Endothelial cell of umbilical vein (primary cell): ENCODE measurements at regions not wholly inside any gene's neighbourhood (a gene's known extent, or its start where the extent isn't known, plus 50 kb on each side); places are given as distances from the start of the nearest gene placed in this dataset.

Source experiments
- BruUV-seq: library from RNA; stranded (reverse); fragments of 400-500 nt; replicated peaks from 2 replicates; lab custom pipeline; 2021; lab: Mats Ljungman, UMichigan
- CTCF ChIA-PET: fragments of 300-600, 350-600 bp; sonication (Branson Sonifier 250); formaldehyde crosslinking; loops from one replicate; lab custom pipeline; 2021; ENCODE audit warnings: antibody characterized with exemption, inconsistent platforms; lab: Charles Lee
- POLR2A ChIA-PET: fragments of 300-600, 350-600 bp; sonication (Branson Sonifier 250); formaldehyde crosslinking; loops from one replicate; lab custom pipeline; 2021; ENCODE audit warnings: antibody characterized with exemption, inconsistent platforms; lab: Charles Lee
- DNase-seq: peaks from one replicate; pipeline ENCODE4 v3.0.0-alpha.2; 2011; ENCODE audit warnings: low read depth, low spot score
- FAIRE-seq: peaks from 2 replicates; lab custom pipeline; 2011; peaks lifted over from hg19 to GRCh38; lab: Jason Lieb, UNC
- H2AFZ ChIP-seq: 2 replicates; pipeline ENCODE4 v1.6.0; 2012; ENCODE audit warnings: low read depth, low read length, control low read depth, inconsistent platforms
- H3K27ac ChIP-seq: 2 replicates; pipeline ENCODE4 v1.5.1; 2011; ENCODE audit warnings: low read depth, mild to moderate bottlenecking, control low read depth, low read length, moderate library complexity; ENCODE audit not compliant: insufficient read depth
- H3K27me3 ChIP-seq, 2 experiments: 2 replicates each; pipeline versions ENCODE4 v1.6.0 to v1.6.1; 2011; ENCODE audit warnings: low read length in 2 of 2, mixed read lengths in 1 of 2; ENCODE audit not compliant: control insufficient read depth in 2 of 2, insufficient read depth in 2 of 2
- H3K36me3 ChIP-seq, 2 experiments: 2 replicates in 1 of 2; 3 replicates in 1 of 2; pipeline ENCODE4 v1.5.1; 2011; ENCODE audit warnings: low read length in 2 of 2, mild to moderate bottlenecking in 1 of 2, moderate library complexity in 1 of 2; ENCODE audit not compliant: control insufficient read depth in 2 of 2, insufficient read depth in 2 of 2; ENCODE audit errors: extremely low read depth in 1 of 2
- H3K4me1 ChIP-seq: 3 replicates; pipeline ENCODE4 v1.5.1; 2011; ENCODE audit warnings: mild to moderate bottlenecking, low read length; ENCODE audit not compliant: control insufficient read depth, insufficient read depth; ENCODE audit errors: extremely low read depth
- H3K4me2 ChIP-seq: 2 replicates; pipeline ENCODE4 v1.6.1; 2011; ENCODE audit warnings: low read length, control low read depth, mixed read lengths; ENCODE audit not compliant: insufficient read depth
- H3K4me3 ChIP-seq, 3 experiments: fragments of 200-600 bp in 1 of 3; sonication (generic), shearing (Covaris generic) in 1 of 3; replicated peaks in 1 of 3; 2 replicates each; pipeline ENCODE4 v1.5.1; 2011 to 2016; ENCODE audit warnings: control low read depth in 3 of 3, low read length in 3 of 3, mild to moderate bottlenecking in 2 of 3, inconsistent platforms in 1 of 3, low read depth in 1 of 3, moderate library complexity in 1 of 3; ENCODE audit not compliant: insufficient read depth in 1 of 3
- H3K79me2 ChIP-seq: 2 replicates; pipeline ENCODE4 v1.6.0; 2012; ENCODE audit warnings: low read length, inconsistent platforms; ENCODE audit not compliant: control insufficient read depth, insufficient read depth
- H3K9ac ChIP-seq: replicated peaks from 2 replicates; pipeline ENCODE3; 2011; ENCODE audit warnings: low read length, control low read depth; ENCODE audit not compliant: insufficient read depth; ENCODE audit errors: extremely low read depth
- H3K9me1 ChIP-seq: replicated peaks from 3 replicates; pipeline ENCODE4 v1.6.0; 2011; ENCODE audit warnings: mild to moderate bottlenecking, low read length; ENCODE audit not compliant: control insufficient read depth, insufficient read depth; ENCODE audit errors: extremely low read depth
- H3K9me3 ChIP-seq: replicated peaks from 2 replicates; pipeline ENCODE4 v1.5.1; 2012; ENCODE audit warnings: low read length, inconsistent platforms; ENCODE audit not compliant: control insufficient read depth, insufficient read depth
- H4K20me1 ChIP-seq: replicated peaks from 2 replicates; pipeline ENCODE3; 2011; ENCODE audit warnings: mild to moderate bottlenecking, low read length; ENCODE audit not compliant: control insufficient read depth, insufficient read depth; ENCODE audit errors: extremely low read depth
- EZH2 ChIP-seq: IDR thresholded peaks from 2 replicates; pipeline ENCODE4 v1.6.1; 2012; ENCODE audit warnings: borderline replicate concordance, low read depth, mild to moderate bottlenecking, moderate library complexity, low read length, inconsistent platforms; ENCODE audit not compliant: severe bottlenecking
- GATA2 ChIP-seq: IDR thresholded peaks from 2 replicates; pipeline ENCODE4 v1.7.0; 2011; ENCODE audit warnings: low read depth, mild to moderate bottlenecking, moderate library complexity, mixed read lengths, low read length; ENCODE audit not compliant: insufficient read length, insufficient read depth
- JUN ChIP-seq: IDR thresholded peaks from 2 replicates; pipeline ENCODE4 v1.6.1; 2011; ENCODE audit warnings: borderline replicate concordance, low read depth; ENCODE audit not compliant: insufficient read length, insufficient read depth
- MYC ChIP-seq: IDR thresholded peaks from one replicate; pipeline ENCODE4 v1.6.1; 2011; ENCODE audit warnings: mild to moderate bottlenecking, low read depth, low read length
- POLR2A ChIP-seq: IDR thresholded peaks from 2 replicates; pipeline ENCODE4 v1.6.1; 2012; ENCODE audit warnings: low read depth, mild to moderate bottlenecking, control low read depth, low read length
- POLR2AphosphoS5 ChIP-seq: IDR thresholded peaks from 2 replicates; pipeline ENCODE4 v1.6.1; 2012; ENCODE audit warnings: low read depth, mild to moderate bottlenecking, control low read depth, low read length, moderate library complexity; ENCODE audit not compliant: insufficient read depth
- dilution Hi-C: fragments of 300-500 bp; cut with MboI; formaldehyde crosslinking; loops from one replicate; pipeline ENCODE4 v1.15.0; 2019; ENCODE audit warnings: low sequenced_read_pairs; ENCODE audit not compliant: extremely low pct_ligation_motif_present
- intact Hi-C: fragments of 100-400 bp; cut with micrococcal nuclease; formaldehyde crosslinking; loops from one replicate; pipeline ENCODE4 v1.10.0; 2022
- TF ChIP-seq, protein P1 (sequence below): IDR thresholded peaks from 2 replicates; pipeline ENCODE4 v1.6.1; 2011; ENCODE audit not compliant: insufficient read depth, insufficient read length
- TF ChIP-seq, protein P2 (sequence below), 2 donors: IDR thresholded peaks; 1 replicate in 1 of 2; 2 replicates in 1 of 2; pipeline ENCODE4 v1.5.1; 2011; ENCODE audit warnings: low read length in 2 of 2, mild to moderate bottlenecking in 2 of 2, moderate library complexity in 2 of 2, control low read depth in 1 of 2, inconsistent platforms in 1 of 2, low read depth in 1 of 2; ENCODE audit not compliant: insufficient read depth in 1 of 2; ENCODE audit errors: extremely low read depth in 1 of 2

DNA sequence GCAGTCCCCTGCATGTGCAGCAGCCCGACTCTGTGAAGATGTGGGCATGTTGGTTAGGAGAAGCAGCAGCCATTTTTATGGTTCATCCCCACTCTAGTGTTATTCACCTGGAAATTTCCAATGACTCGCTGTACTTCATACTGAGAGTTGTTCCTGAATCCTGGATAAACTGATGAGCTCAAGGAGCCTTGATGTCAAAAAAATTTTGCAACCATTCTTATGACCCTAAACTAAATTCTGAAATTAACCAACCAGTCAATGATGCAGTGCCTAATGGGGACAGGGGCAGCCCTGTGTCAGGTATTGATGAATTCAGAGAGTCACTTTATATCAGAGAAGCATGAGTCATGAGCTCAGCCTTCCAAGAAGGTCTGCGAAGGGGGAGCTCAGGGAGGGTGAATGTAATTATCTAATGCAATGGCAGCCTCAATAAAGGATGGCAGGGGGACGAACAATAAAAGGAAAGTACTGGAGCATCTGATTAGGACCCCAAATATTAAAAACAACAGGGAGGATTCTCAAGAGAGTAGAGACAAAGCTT, 108.4 kb upstream of the VEPH1 start:
- dilution Hi-C loops, result no loop called here
- DNase-seq (no peak), FAIRE-seq (no peak)
- ChIA-PET CTCF (interaction anchor here (1.0 to 3.2 kb wide), 4 partner anchors 8 to 823 kb away, joined by 3 to 17 read pairs (median 6); no protein-coding TSS in a partner anchor), POLR2A (no interaction called here)
- no peak overlapping the region for H3K27ac ChIP-seq
- no peaks in the 10 kb centered on the region for H3K79me2 ChIP-seq
- H3K9ac ChIP-seq, result no peak overlapping the region
- TF ChIP-seq EZH2, result no peak
- TF ChIP-seq POLR2AphosphoS5, result no peak
- TF ChIP-seq MYC, result no peak
- no peak for TF ChIP-seq POLR2A
- no peak for TF ChIP-seq JUN
- TF ChIP-seq, protein P1, sequence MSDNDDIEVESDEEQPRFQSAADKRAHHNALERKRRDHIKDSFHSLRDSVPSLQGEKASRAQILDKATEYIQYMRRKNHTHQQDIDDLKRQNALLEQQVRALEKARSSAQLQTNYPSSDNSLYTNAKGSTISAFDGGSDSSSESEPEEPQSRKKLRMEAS, result no peak
- no peaks in the 10 kb centered on the region for H3K9me3 ChIP-seq
- no peaks in the 10 kb centered on the region for H3K9me1 ChIP-seq
- H3K4me1 ChIP-seq, result no peaks in the 10 kb centered on the region
- H3K4me2 ChIP-seq, result no peak overlapping the region
- H3K27me3 ChIP-seq, result peaks cover 0 to 6% of the 10 kb centered on the region in 2 experiments
- intact Hi-C loops, result no loop called here
- H3K4me3 ChIP-seq, result no peak overlapping the region
- no peaks in the 10 kb centered on the region for H4K20me1 ChIP-seq
- no TSS peak for BruUV-seq
- no peaks in the 10 kb centered on the region for H3K36me3 ChIP-seq
- no peak overlapping the region for H2AFZ ChIP-seq

DNA sequence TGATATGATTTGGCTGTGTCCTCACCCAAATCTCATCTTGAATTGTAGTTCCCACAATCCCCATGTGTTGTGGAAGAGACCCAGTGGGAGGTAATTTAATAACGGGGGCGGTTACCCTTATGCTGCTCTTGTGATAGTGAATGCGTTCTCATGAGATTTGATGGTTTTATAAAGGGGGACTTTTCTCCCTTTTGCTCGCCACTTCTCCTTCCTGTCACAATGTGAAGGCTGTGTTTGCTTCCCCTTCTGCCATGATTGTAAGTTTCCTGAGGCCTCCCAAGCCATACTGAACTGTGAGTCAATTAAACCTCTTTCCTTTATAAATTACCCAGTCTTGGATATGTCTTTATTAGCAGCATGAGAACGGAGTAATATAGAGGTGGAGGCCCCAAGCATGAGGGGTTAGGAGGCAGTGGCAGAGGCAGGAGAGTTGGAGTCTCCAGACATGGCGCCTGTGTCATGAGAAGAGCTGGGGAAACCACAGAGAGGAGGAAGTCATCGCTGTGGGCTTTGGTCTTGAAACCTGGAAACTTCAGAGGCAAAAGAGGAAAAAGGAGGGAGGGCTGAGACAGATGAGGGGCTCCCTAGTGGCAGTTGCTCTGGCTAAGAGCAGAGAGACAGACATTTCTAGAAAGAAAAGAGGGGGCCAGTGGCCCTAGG, 107.8 kb upstream of the VEPH1 start:
- Histone ChIP-seq H3K79me2 (no peaks in the 10 kb centered on the region), H2AFZ (no peak overlapping the region), H3K27ac (no peak overlapping the region), H3K9me3 (no peaks in the 10 kb centered on the region), H3K4me3 (no peak overlapping the region), H3K4me1 (no peaks in the 10 kb centered on the region), H3K9ac (no peak overlapping the region), H4K20me1 (no peaks in the 10 kb centered on the region), H3K27me3 (peaks cover 0 to under 1% of the 10 kb centered on the region in 2 experiments), H3K4me2 (no peak overlapping the region), H3K9me1 (no peaks in the 10 kb centered on the region), H3K36me3 (no peaks in the 10 kb centered on the region)
- ChIA-PET POLR2A (no interaction called here), CTCF (interaction anchor here (1.2 kb wide), 1 partner anchor 824 kb away, joined by 3 read pairs; no protein-coding TSS in a partner anchor)
- DNase-seq, result no peak
- intact Hi-C loops, result no loop called here
- no peak for FAIRE-seq
- no TSS peak for BruUV-seq
- dilution Hi-C loops, result no loop called here
- TF ChIP-seq, protein P1, result no peak
- TF ChIP-seq MYC (no peak), EZH2 (no peak), POLR2AphosphoS5 (no peak), POLR2A (no peak), GATA2 (no peak)
- TF ChIP-seq, protein P2, sequence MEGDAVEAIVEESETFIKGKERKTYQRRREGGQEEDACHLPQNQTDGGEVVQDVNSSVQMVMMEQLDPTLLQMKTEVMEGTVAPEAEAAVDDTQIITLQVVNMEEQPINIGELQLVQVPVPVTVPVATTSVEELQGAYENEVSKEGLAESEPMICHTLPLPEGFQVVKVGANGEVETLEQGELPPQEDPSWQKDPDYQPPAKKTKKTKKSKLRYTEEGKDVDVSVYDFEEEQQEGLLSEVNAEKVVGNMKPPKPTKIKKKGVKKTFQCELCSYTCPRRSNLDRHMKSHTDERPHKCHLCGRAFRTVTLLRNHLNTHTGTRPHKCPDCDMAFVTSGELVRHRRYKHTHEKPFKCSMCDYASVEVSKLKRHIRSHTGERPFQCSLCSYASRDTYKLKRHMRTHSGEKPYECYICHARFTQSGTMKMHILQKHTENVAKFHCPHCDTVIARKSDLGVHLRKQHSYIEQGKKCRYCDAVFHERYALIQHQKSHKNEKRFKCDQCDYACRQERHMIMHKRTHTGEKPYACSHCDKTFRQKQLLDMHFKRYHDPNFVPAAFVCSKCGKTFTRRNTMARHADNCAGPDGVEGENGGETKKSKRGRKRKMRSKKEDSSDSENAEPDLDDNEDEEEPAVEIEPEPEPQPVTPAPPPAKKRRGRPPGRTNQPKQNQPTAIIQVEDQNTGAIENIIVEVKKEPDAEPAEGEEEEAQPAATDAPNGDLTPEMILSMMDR (IDR thresholded peaks at IDR 0.05; ENCODE audit: extremely low read depth in 1 of 2, insufficient read depth in 1 of 2, low read depth in 1 of 2, low read length in 2 of 2), result no peak
